Smooth muscle cell (in vitro differentiated cells): ENCODE measurements at regions not wholly inside any gene's neighbourhood (a gene's known extent, or its start where the extent isn't known, plus 50 kb on each side); places are given as distances from the start of the nearest gene placed in this dataset.

Experiments
- DNase-seq: peaks from one replicate; lab custom pipeline; 2025; ENCODE audit not compliant: unreplicated experiment; lab: John Stamatoyannopoulos, UW
- H2AFZ ChIP-seq: fragments of 200-600 bp; sonication (generic); 2 replicates; pipeline ENCODE4 v1.6.0; 2016; ENCODE audit warnings: antibody characterized with exemption, low read depth, mild to moderate bottlenecking
- H3F3A ChIP-seq: fragments of 200-600 bp; sonication (generic); 2 replicates; pipeline ENCODE4 v1.6.0; 2017; ENCODE audit warnings: antibody characterized with exemption, low read depth
- H3K27ac ChIP-seq: fragments of 200-600 bp; sonication (generic); 2 replicates; pipeline ENCODE4 v1.5.1; 2016; ENCODE audit warnings: low read depth, mild to moderate bottlenecking
- H3K27me3 ChIP-seq: fragments of 200-600 bp; sonication (generic); 2 replicates; pipeline ENCODE4 v1.6.1; 2016; ENCODE audit warnings: low read depth, mild to moderate bottlenecking
- H3K36me3 ChIP-seq: fragments of 200-600 bp; sonication (generic); 2 replicates; pipeline ENCODE4 v1.5.1; 2016; ENCODE audit warnings: low read depth
- H3K4me1 ChIP-seq: fragments of 200-600 bp; sonication (generic); 2 replicates; pipeline ENCODE4 v1.5.1; 2016; ENCODE audit warnings: low read depth
- H3K4me2 ChIP-seq: fragments of 200-600 bp; sonication (generic); 2 replicates; pipeline ENCODE4 v1.6.0; 2016; ENCODE audit warnings: mild to moderate bottlenecking
- H3K4me3 ChIP-seq: fragments of 200-600 bp; sonication (generic); 2 replicates; pipeline ENCODE4 v1.5.1; 2016; ENCODE audit warnings: mild to moderate bottlenecking
- H3K79me2 ChIP-seq: fragments of 200-600 bp; sonication (generic); 2 replicates; pipeline ENCODE4 v1.6.0; 2016; ENCODE audit warnings: low read depth, mild to moderate bottlenecking
- H3K9ac ChIP-seq: fragments of 200-600 bp; sonication (generic); 2 replicates; pipeline ENCODE4 v1.6.0; 2016; ENCODE audit warnings: low read depth
- H3K9me3 ChIP-seq: fragments of 200-600 bp; sonication (generic); replicated peaks from 2 replicates; pipeline ENCODE4 v1.5.1; 2016; ENCODE audit warnings: low read depth
- H4K20me1 ChIP-seq: fragments of 200-600 bp; sonication (generic); 2 replicates; pipeline ENCODE4 v1.6.0; 2016; ENCODE audit warnings: low read depth
- CTCF ChIP-seq: fragments of 200-600 bp; sonication (generic); IDR thresholded peaks from 2 replicates; pipeline ENCODE4 v1.5.1; 2017; ENCODE audit warnings: borderline replicate concordance, mild to moderate bottlenecking, antibody characterized with exemption; ENCODE audit not compliant: insufficient read depth, poor library complexity, severe bottlenecking
- WGBS: methylation state at CpG from one replicate; pipeline ENCODE4 v1.1.7; 2016; ENCODE audit warnings: low lambda C conversion rate; 5-methylcytosine and 5-hydroxymethylcytosine counted together

GRCh38 chr22:48238966-48239365 is 1476.5 kb downstream of the TBC1D22A start:
- Histone ChIP-seq H4K20me1 (no peaks in the 10 kb centered on the region), H3F3A (no peaks in the 10 kb centered on the region), H2AFZ (peak overlapping the region; percentile 51), H3K9ac (no peak overlapping the region), H3K4me1 (peaks cover 23% of the 10 kb centered on the region), H3K4me2 (peak overlapping the region; percentile 40), H3K9me3 (peaks cover under 1% of the 10 kb centered on the region), H3K27ac (no peak overlapping the region), H3K4me3 (no peak overlapping the region), H3K27me3 (no peaks in the 10 kb centered on the region), H3K79me2 (no peaks in the 10 kb centered on the region), H3K36me3 (no peaks in the 10 kb centered on the region)
- 59% methylated on average over 12 of the region's 12 CpGs for WGBS
- no peak for TF ChIP-seq CTCF
- no peak for DNase-seq

GRCh38 chr22:48238284-48238915 is 1476.0 kb downstream of the TBC1D22A start:
- 95% methylated on average over 9 of the region's 9 CpGs for WGBS
- no peak overlapping the region for H3K4me2 ChIP-seq
- peaks cover 23% of the 10 kb centered on the region for H3K4me1 ChIP-seq
- no peaks in the 10 kb centered on the region for H3K27me3 ChIP-seq
- no peaks in the 10 kb centered on the region for H3F3A ChIP-seq
- no peaks in the 10 kb centered on the region for H4K20me1 ChIP-seq
- H2AFZ ChIP-seq, result no peak overlapping the region
- TF ChIP-seq CTCF, result no peak
- DNase-seq, result no peak
- no peak overlapping the region for H3K27ac ChIP-seq
- no peak overlapping the region for H3K4me3 ChIP-seq
- no peaks in the 10 kb centered on the region for H3K36me3 ChIP-seq
- peaks cover 5% of the 10 kb centered on the region for H3K9me3 ChIP-seq
- no peak overlapping the region for H3K9ac ChIP-seq
- H3K79me2 ChIP-seq, result no peaks in the 10 kb centered on the region

GRCh38 chr22:48237466-48238283 is 1475.2 kb downstream of the TBC1D22A start:
- no peak overlapping the region for H3K4me2 ChIP-seq
- H3K4me1 ChIP-seq, result peaks cover 23% of the 10 kb centered on the region
- 91% methylated on average over 21 of the region's 21 CpGs for WGBS
- H3K79me2 ChIP-seq, result no peaks in the 10 kb centered on the region
- H2AFZ ChIP-seq, result no peak overlapping the region
- H3K4me3 ChIP-seq, result no peak overlapping the region
- H3K27ac ChIP-seq, result no peak overlapping the region
- H3K9ac ChIP-seq, result no peak overlapping the region
- H3K9me3 ChIP-seq, result peaks cover 5% of the 10 kb centered on the region
- H4K20me1 ChIP-seq, result no peaks in the 10 kb centered on the region
- H3K36me3 ChIP-seq, result no peaks in the 10 kb centered on the region
- TF ChIP-seq CTCF, result no peak
- H3K27me3 ChIP-seq, result no peaks in the 10 kb centered on the region
- DNase-seq, result no peak
- H3F3A ChIP-seq, result no peaks in the 10 kb centered on the region

- no peak for TF ChIP-seq CTCF
- Histone ChIP-seq H3K4me2 (no peak overlapping the region), H3K4me3 (no peak overlapping the region), H3K36me3 (no peaks in the 10 kb centered on the region), H3K4me1 (peaks cover 23% of the 10 kb centered on the region), H3K79me2 (no peaks in the 10 kb centered on the region), H3K9me3 (peaks cover 5% of the 10 kb centered on the region), H4K20me1 (no peaks in the 10 kb centered on the region), H3F3A (no peaks in the 10 kb centered on the region), H3K27ac (no peak overlapping the region), H3K9ac (no peak overlapping the region), H2AFZ (no peak overlapping the region), H3K27me3 (no peaks in the 10 kb centered on the region)
- 76% methylated on average over 4 of the region's 4 CpGs for WGBS
- no peak for DNase-seq
These were observed 1473.8 kb downstream of the TBC1D22A start for GRCh38 chr22:48236261-48236660.
